Occipital lobe (tissue), 1 donor: ENCODE measurements at regions not wholly inside any gene's neighbourhood (a gene's known extent, or its start where the extent isn't known, plus 50 kb on each side); places are given as distances from the start of the nearest gene placed in this dataset.
"Not testable (repeated sequence)": the region's sequence is repeated elsewhere in the genome, so short reads cannot be mapped to it uniquely, and the experiment has no call there.

Experiments
- DNase-seq: peaks from one replicate; lab custom pipeline; 2025; lab: John Stamatoyannopoulos, UW

DNA sequence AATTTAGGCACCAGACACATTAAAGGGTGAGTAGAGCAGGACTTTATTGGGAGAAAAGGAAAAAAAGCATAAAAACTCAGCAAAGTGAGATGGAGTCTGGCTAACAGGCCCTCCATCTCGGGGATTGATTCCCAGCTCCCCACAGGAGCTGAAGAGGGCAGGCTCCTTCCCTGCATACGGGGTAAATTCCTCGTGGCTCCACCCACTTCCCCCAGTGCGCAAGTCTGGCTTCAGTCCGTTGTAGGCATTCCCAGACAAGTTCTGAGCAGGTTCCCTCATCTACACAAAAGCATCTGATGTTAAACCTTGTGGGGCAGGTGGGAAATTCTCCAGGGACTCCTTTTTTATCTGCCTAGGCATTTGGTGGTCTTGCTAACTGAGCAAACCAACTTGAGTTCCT is 722.6 kb downstream of the ZNF385D start:
- no peak for DNase-seq

GRCh38 chr3:21024563-21024962 is 726.4 kb downstream of the ZNF385D start:
- DNase-seq, result no peak

DNA sequence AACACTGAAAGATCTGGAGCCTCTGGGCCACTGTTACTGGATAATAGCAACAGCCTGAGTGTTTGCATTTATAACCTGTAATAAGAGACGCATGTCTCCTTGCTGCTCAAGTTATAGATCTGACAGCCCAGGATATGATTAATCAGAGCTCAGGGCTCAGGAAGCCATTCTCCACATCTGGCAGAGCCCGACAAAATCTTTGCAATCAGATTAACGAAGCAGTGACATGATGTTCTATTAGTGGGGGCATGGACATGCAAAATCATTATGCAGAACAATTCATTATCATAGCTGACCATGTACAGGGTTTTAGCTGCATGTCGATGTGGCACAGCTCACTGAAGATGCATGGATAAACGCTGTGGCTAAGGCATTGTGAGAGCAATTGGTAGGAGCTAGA is 730.3 kb downstream of the ZNF385D start:
- no peak for DNase-seq

GRCh38 chr3:21020043-21020442 is 731.0 kb downstream of the ZNF385D start:
- no peak for DNase-seq

DNA sequence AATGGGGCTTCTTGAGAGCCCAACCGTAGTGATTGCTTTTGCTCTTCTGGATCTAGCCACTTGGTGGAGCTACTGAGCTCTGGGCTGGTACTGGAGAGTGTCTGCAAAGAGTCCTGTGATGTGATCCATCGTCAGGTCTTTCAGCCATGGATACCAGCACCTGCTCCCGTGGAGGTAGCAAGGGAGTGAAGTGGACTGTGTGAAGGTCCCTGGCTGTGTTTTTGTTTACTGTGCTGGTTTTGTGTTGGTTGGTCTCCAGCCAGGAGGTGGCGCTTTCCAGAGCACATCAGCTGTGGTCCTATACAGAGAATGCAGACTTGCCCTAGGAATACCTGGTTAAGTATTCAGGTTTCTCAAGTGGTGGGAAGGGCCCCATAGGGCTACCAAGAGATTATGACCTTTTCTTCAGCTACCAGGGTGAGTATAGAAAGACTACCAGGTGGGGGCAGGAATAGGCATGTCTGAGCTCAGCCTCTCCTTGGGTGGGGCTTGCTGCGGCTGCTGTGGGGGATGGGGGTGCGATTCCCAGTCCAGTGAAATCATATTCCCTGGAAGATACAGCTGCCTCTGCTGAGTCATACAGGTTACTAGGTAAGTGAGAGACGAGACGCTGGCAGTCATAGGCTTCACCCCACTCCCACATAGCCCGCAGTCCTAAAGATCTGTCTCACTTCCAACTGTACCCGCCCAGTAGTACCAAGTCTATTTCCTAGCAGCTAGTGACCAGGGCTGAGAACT is 733.7 kb downstream of the ZNF385D start:
- DNase-seq, result no peak

DNA sequence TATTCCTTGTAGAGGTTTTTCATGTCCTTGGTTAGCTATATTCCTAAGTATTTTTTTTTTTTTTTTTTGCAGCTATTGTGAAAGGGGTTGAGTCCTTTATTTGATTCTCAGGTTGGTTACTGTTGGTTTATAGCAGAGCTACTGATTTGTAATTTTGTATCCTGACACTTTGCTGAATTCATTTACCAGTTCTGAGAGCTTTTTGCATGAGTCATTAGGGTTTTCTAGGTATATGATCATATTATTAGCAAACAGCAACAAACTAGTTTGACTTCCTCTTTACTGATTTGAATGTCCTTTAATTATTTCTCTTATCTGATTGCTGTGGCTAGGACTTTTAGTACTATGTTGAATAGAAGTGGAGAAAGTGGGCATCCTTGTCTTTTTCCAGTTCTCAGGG is 737.4 kb downstream of the ZNF385D start:
- DNase-seq, result no peak

DNA sequence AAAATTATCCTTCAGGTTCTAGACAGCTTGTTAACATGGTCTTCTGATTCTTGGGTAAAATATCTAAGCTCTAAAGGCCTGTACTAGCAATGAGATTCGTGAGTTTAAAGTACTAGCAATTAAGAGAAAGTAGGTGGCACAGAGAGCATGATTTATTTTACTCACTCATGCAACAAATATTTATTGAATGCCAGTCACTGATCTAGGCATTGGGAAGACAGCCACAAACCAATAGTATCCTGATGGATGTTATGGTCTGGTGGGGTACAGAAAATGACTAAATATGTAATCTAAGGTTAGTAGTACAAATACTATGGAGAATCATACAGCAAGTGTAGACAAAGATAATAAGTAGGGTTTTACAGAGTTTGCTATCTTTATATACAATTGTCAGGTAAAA is 751.3 kb downstream of the ZNF385D start:
- no peak for DNase-seq

GRCh38 chr3:20997183-20997582 is 753.8 kb downstream of the ZNF385D start:
- DNase-seq, result no peak

- DNase-seq, result no peak
Observed at GRCh38 chr3:20990896-20991295, 760.1 kb downstream of the ZNF385D start.

- DNase-seq, result not testable (repeated sequence)
Observed at GRCh38 chr3:20989653-20990052, 761.4 kb downstream of the ZNF385D start.

DNA sequence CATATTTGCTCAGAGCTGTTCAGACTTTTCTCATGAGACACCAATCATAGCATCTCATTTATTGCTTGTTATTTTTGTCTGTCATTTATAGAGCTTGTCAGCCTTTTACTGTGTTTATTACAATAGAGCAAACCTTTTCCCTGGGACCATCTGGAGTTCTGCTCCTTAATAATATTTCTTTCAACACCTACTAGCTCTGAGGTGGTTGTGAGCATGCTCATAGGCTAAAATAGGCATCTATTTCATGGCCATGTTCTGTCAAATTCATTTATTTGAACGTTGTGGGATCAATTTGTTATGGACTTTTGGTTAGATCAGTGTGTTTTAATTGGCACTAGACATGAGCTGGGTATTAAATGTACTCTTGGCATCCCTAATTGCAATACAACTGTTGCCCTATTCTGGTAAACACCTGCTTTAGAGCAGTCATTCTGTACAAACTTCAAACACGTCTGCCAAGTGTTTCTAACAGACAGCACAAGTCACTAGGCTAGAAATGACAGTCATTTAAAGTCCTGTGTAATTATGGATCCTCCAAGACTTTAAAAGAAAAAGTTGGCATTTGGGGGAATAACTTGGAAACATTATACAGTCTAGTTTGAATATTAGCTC is 766.3 kb downstream of the ZNF385D start:
- DNase-seq, result no peak

DNA sequence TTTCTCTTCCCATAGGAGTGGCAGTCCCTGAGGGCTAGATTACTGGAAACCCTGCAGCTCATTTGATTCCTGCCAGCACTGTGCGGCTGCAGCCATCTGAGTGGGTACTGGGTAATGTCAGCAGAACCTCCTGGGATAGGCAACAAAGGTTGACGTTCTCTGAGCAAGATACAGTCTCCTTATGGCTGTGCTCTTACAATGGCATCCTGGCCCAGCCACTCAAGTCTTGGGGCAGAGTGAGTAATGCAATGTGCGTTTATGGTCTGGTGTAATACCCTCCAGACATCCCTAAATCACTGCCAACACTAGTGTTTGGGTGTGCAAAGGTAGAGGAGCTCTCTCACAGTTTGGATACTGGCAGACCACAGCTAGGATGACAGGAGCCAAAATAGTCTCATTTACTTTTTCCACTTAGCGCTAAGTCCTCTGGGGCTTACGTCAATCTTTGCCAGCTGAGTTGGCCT is 775.8 kb downstream of the ZNF385D start:
- no peak for DNase-seq

DNA sequence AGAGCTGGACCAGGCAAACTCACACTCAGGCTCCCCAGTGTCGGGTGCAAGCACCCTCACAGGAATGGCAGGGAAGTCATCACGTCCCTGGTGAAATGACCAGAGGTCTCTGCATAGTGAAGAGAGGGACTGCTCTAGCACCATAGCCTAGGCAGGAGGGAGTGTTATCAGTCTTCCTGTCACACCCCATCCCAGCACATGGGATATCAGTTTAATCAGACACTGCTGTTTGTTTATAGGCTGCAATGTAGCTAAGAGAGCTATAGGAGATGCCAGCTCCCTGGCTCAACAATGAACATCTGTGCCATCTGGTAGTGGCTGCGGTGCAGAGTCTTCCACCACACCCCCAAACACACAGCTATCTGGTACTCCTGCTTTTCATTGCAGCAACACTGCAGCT is 776.6 kb downstream of the ZNF385D start:
- no peak for DNase-seq

GRCh38 chr3:20970807-20971206 is 780.2 kb downstream of the ZNF385D start:
- not testable (repeated sequence) for DNase-seq

DNA sequence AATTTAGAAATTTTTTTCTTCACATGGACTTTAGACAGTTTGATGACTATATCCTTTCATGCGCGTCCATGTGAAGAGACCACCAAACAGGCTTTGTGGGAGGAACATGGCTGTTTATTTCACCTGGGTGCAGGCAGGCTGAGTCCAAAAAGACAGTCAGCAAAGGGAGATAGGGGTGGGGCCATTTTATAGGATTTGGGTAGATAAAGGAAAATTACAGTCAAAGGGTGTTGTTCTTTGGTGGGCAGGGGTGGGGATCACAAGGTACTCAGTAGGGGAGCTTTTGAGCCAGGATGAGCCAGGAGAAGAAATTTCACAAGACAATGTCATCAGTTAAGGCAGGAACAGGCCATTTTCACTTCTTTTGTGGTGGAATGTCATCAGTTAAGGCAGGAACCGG is 781.5 kb upstream of the SGO1 start:
- DNase-seq, result not testable (repeated sequence)

- DNase-seq, result no peak
Observed at GRCh38 chr3:20958161-20958560, 772.2 kb upstream of the SGO1 start.

GRCh38 chr3:20945892-20946291 is 759.9 kb upstream of the SGO1 start:
- no peak for DNase-seq

GRCh38 chr3:20935791-20936190 is 749.8 kb upstream of the SGO1 start:
- DNase-seq, result no peak

- no peak for DNase-seq
Observed at GRCh38 chr3:20931834-20932233, 745.8 kb upstream of the SGO1 start.

DNA sequence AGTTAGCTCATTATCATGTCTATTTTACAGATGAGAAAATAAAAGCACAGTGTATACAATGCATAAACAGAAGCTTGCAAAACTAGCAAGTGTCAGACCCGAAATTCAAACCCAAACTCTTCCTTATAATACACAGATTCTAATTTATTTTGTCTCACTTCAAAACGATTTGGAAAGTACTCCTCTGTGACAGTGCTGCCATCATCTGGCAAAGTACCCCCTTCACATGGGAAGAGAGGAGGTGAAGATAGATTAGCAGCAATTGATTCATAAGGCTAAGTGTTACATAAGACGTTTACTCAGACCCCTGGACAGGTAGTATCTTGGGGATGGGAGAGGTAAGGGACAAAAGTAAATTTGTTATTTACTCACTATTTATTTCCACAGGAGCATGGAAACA is 744.0 kb upstream of the SGO1 start:
- DNase-seq, result no peak

- DNase-seq, result no peak
Observed at GRCh38 chr3:20924646-20925385, 738.8 kb upstream of the SGO1 start.

DNA sequence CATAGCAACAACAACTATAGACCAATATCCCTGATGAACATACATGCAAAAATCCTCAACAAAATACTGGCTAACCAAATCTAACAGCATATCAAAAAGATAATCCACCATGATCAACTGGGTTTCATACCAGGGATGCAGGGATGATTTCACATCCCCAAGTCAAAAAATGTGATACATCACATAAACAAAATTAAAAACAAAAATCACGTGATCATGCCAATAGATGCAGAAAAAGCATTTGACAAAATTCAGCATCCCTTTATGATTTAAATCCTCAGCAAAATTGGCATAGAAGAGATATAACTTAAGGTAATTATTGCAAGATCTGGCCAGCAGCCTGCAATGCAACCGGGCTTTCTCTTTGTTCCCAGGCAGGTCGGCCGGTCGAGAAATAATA is 735.1 kb upstream of the SGO1 start:
- DNase-seq, result not testable (repeated sequence)
